Uterus (tissue), 2 donors: ENCODE measurements at regions not wholly inside any gene's neighbourhood (a gene's known extent, or its start where the extent isn't known, plus 50 kb on each side); places are given as distances from the start of the nearest gene placed in this dataset.

ENCODE experiments used
- POLR2A ChIP-seq, 2 donors: fragments of 450-650 bp; IDR thresholded peaks; one replicate each; pipeline ENCODE4 v1.6.1; 2016; ENCODE audit warnings: antibody characterized with exemption in 2 of 2, mild to moderate bottlenecking in 1 of 2, moderate library complexity in 1 of 2
- TF ChIP-seq, protein P1 (sequence below), 4 experiments: fragments of 200-600 bp in 2 of 4; fragments of 450-650 bp in 2 of 4; sonication (generic) in 2 of 4; IDR thresholded peaks; one replicate each; pipeline ENCODE4 v1.5.1; 2016 to 2019; ENCODE audit warnings: antibody characterized with exemption in 4 of 4, mild to moderate bottlenecking in 2 of 4, moderate library complexity in 1 of 4

DNA sequence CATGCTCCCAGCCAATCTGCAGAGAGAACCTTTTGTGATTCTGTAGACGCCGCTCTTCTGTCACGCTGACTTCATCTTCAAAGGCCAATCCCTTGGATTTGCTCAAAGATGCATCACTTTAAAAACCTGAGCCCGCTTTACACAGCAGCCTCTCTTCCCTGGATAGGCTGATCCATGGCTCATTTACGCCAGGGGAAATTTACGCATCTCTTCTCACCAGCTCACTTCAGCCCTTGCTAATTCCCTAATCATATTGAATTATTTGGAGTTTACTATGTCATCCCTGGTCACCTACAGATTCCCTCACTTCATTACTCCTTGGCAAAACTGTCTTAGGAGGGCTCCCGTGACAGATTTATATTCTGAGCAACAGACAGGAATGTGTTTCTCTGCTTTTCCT, 256.2 kb downstream of the EN1 start:
- TF ChIP-seq, protein P1, sequence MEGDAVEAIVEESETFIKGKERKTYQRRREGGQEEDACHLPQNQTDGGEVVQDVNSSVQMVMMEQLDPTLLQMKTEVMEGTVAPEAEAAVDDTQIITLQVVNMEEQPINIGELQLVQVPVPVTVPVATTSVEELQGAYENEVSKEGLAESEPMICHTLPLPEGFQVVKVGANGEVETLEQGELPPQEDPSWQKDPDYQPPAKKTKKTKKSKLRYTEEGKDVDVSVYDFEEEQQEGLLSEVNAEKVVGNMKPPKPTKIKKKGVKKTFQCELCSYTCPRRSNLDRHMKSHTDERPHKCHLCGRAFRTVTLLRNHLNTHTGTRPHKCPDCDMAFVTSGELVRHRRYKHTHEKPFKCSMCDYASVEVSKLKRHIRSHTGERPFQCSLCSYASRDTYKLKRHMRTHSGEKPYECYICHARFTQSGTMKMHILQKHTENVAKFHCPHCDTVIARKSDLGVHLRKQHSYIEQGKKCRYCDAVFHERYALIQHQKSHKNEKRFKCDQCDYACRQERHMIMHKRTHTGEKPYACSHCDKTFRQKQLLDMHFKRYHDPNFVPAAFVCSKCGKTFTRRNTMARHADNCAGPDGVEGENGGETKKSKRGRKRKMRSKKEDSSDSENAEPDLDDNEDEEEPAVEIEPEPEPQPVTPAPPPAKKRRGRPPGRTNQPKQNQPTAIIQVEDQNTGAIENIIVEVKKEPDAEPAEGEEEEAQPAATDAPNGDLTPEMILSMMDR (IDR thresholded peaks at IDR 0.05) = no peak
- TF ChIP-seq POLR2A (IDR thresholded peaks at IDR 0.05) = no peak
